GM23338 (cell line): ENCODE measurements at regions not wholly inside any gene's neighbourhood (a gene's known extent, or its start where the extent isn't known, plus 50 kb on each side); places are given as distances from the start of the nearest gene placed in this dataset.

Experiments used
- ATAC-seq: fragments of 200-7000 bp; cut with Tn5 transposase; 3 replicates; pipeline ENCODE4 v1.9.1; 2020
- DNase-seq: peaks from one replicate; pipeline ENCODE4 v3.0.0-alpha.2; 2015; ENCODE audit warnings: low spot score
- H2AFZ ChIP-seq: fragments of 200-600 bp; sonication (generic); 2 replicates; pipeline ENCODE4 v1.8.0; 2016; ENCODE audit warnings: antibody characterized with exemption, mild to moderate bottlenecking, moderate library complexity
- H3F3A ChIP-seq: fragments of 200-600 bp; sonication (generic); replicated peaks from 2 replicates; pipeline ENCODE4 v1.8.0; 2017; ENCODE audit warnings: antibody characterized with exemption, mixed run types, low read depth
- H3K27ac ChIP-seq: fragments of 200-600 bp; sonication (generic); 2 replicates; pipeline ENCODE4 v1.6.1; 2016; ENCODE audit warnings: low read depth
- H3K27me3 ChIP-seq: fragments of 200-600 bp; sonication (generic); 2 replicates; pipeline ENCODE4 v1.8.0; 2016; ENCODE audit warnings: mild to moderate bottlenecking, mixed run types, moderate library complexity; ENCODE audit not compliant: insufficient read depth
- H3K36me3 ChIP-seq: fragments of 200-600 bp; sonication (generic); 2 replicates; pipeline ENCODE4 v1.8.0; 2016; ENCODE audit warnings: mild to moderate bottlenecking; ENCODE audit not compliant: insufficient read depth
- H3K4me1 ChIP-seq: fragments of 200-600 bp; sonication (generic); 2 replicates; pipeline ENCODE4 v1.8.0; 2016; ENCODE audit warnings: mild to moderate bottlenecking, moderate library complexity; ENCODE audit not compliant: insufficient read depth
- H3K4me2 ChIP-seq: fragments of 200-600 bp; sonication (generic); 2 replicates; pipeline ENCODE4 v1.7.1; 2017; ENCODE audit warnings: mixed run types
- H3K4me3 ChIP-seq: fragments of 200-600 bp; sonication (generic); 2 replicates; pipeline ENCODE4 v1.6.1; 2016; ENCODE audit warnings: mixed run types
- H3K79me2 ChIP-seq: fragments of 200-600 bp; sonication (generic); replicated peaks from 2 replicates; pipeline ENCODE4 v1.8.0; 2017; ENCODE audit warnings: mild to moderate bottlenecking; ENCODE audit not compliant: insufficient read depth
- H3K9me2 ChIP-seq: fragments of 200-600 bp; sonication (generic); 2 replicates; pipeline ENCODE4 v1.8.0; 2017; ENCODE audit not compliant: insufficient read depth
- H4K20me1 ChIP-seq: fragments of 200-600 bp; sonication (generic); replicated peaks from 2 replicates; pipeline ENCODE4 v1.8.0; 2017; ENCODE audit warnings: mild to moderate bottlenecking; ENCODE audit not compliant: insufficient read depth
- H3K27ac Mint-ChIP-seq: 2 replicates; pipeline ENCODE4 v1.8.0; 2020; ENCODE audit warnings: inconsistent platforms, mild to moderate bottlenecking, moderate library complexity, mixed read lengths
- H3K27me3 Mint-ChIP-seq: 3 replicates; pipeline ENCODE4 v1.8.0; 2022; ENCODE audit warnings: low read depth, mild to moderate bottlenecking, moderate library complexity, mixed read lengths, inconsistent platforms; ENCODE audit not compliant: insufficient read depth, poor library complexity
- H3K36me3 Mint-ChIP-seq: 3 replicates; pipeline ENCODE4 v1.8.0; 2021; ENCODE audit warnings: low read depth, mild to moderate bottlenecking, inconsistent platforms, moderate library complexity, mixed read lengths
- H3K4me1 Mint-ChIP-seq: 3 replicates; pipeline ENCODE4 v1.8.0; 2020; ENCODE audit warnings: mild to moderate bottlenecking, inconsistent platforms, mixed read lengths
- H3K4me3 Mint-ChIP-seq: 3 replicates; pipeline ENCODE4 v1.8.0; 2021; ENCODE audit warnings: moderate library complexity, mild to moderate bottlenecking, inconsistent platforms, mixed read lengths
- H3K9me3 Mint-ChIP-seq: 3 replicates; pipeline ENCODE4 v1.8.0; 2020; ENCODE audit warnings: moderate library complexity, mild to moderate bottlenecking, inconsistent platforms, mixed read lengths
- CREB1 ChIP-seq: fragments of 250-450 bp; sonication (Bioruptor Pico); IDR thresholded peaks from 2 replicates; pipeline ENCODE4 v1.5.0; 2020; ENCODE audit warnings: low read depth, mild to moderate bottlenecking, moderate library complexity
- ETS1 ChIP-seq: IDR thresholded peaks from 2 replicates; pipeline ENCODE4 v1.6.1; 2016; ENCODE audit warnings: antibody characterized with exemption
- EZH2 ChIP-seq: fragments of 200-600 bp; sonication (generic); IDR thresholded peaks from one replicate; pipeline ENCODE4 v1.8.0; 2017; ENCODE audit warnings: antibody characterized with exemption, mild to moderate bottlenecking, low read depth; ENCODE audit not compliant: unreplicated experiment
- EZH2phosphoT487 ChIP-seq: fragments of 200-600 bp; sonication (generic); IDR thresholded peaks from one replicate; pipeline ENCODE4 v1.8.1; 2018; ENCODE audit warnings: antibody characterized with exemption; ENCODE audit not compliant: unreplicated experiment
- JUNB ChIP-seq: IDR thresholded peaks from one replicate; pipeline ENCODE4 v1.6.1; 2016; ENCODE audit warnings: antibody characterized with exemption; ENCODE audit not compliant: unreplicated experiment
- NANOG ChIP-seq: IDR thresholded peaks from 2 replicates; pipeline ENCODE4 v1.6.1; 2016; ENCODE audit warnings: antibody characterized with exemption, borderline replicate concordance
- POLR2AphosphoS5 ChIP-seq: IDR thresholded peaks from 2 replicates; pipeline ENCODE4 v1.6.1; 2016; ENCODE audit warnings: antibody characterized with exemption, low read depth
- STAT1 ChIP-seq: IDR thresholded peaks from one replicate; pipeline ENCODE4 v1.6.1; 2016; ENCODE audit warnings: antibody characterized with exemption; ENCODE audit not compliant: unreplicated experiment
- ZNF331 ChIP-seq: fragments of 250-450 bp; sonication (Bioruptor Pico); IDR thresholded peaks from 2 replicates; pipeline ENCODE4 v1.5.0; 2020; ENCODE audit warnings: low read depth, mild to moderate bottlenecking, moderate library complexity
- ZNF462 ChIP-seq: fragments of 250-450 bp; sonication (Bioruptor Pico); IDR thresholded peaks from 2 replicates; pipeline ENCODE4 v1.5.0; 2020; ENCODE audit warnings: mild to moderate bottlenecking, moderate library complexity
- TF ChIP-seq, protein P1 (sequence below), 2 experiments: fragments of 200-600 bp in 1 of 2; sonication (generic) in 1 of 2; conservative IDR thresholded peaks; 2 replicates each; pipeline versions ENCODE4 v1.5.1 to v1.6.1; 2016 to 2017; ENCODE audit warnings: antibody characterized with exemption in 2 of 2, low read depth in 2 of 2, mild to moderate bottlenecking in 2 of 2, moderate library complexity in 1 of 2
- TF ChIP-seq, protein P2 (sequence below): IDR thresholded peaks from one replicate; pipeline ENCODE4 v1.6.1; 2018; ENCODE audit warnings: antibody characterized with exemption; ENCODE audit not compliant: unreplicated experiment

- no peak for TF ChIP-seq ETS1
- no peak for TF ChIP-seq CREB1 (CRISPR knock-in tag)
- TF ChIP-seq, protein P1, sequence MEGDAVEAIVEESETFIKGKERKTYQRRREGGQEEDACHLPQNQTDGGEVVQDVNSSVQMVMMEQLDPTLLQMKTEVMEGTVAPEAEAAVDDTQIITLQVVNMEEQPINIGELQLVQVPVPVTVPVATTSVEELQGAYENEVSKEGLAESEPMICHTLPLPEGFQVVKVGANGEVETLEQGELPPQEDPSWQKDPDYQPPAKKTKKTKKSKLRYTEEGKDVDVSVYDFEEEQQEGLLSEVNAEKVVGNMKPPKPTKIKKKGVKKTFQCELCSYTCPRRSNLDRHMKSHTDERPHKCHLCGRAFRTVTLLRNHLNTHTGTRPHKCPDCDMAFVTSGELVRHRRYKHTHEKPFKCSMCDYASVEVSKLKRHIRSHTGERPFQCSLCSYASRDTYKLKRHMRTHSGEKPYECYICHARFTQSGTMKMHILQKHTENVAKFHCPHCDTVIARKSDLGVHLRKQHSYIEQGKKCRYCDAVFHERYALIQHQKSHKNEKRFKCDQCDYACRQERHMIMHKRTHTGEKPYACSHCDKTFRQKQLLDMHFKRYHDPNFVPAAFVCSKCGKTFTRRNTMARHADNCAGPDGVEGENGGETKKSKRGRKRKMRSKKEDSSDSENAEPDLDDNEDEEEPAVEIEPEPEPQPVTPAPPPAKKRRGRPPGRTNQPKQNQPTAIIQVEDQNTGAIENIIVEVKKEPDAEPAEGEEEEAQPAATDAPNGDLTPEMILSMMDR (conservative IDR thresholded peaks at IDR 0.05; ENCODE audit: low read depth in 2 of 2), result no peak
- no peak for TF ChIP-seq STAT1
- no peak for TF ChIP-seq POLR2AphosphoS5
- no peak for TF ChIP-seq EZH2
- TF ChIP-seq EZH2phosphoT487, result no peak
- TF ChIP-seq, protein P2, sequence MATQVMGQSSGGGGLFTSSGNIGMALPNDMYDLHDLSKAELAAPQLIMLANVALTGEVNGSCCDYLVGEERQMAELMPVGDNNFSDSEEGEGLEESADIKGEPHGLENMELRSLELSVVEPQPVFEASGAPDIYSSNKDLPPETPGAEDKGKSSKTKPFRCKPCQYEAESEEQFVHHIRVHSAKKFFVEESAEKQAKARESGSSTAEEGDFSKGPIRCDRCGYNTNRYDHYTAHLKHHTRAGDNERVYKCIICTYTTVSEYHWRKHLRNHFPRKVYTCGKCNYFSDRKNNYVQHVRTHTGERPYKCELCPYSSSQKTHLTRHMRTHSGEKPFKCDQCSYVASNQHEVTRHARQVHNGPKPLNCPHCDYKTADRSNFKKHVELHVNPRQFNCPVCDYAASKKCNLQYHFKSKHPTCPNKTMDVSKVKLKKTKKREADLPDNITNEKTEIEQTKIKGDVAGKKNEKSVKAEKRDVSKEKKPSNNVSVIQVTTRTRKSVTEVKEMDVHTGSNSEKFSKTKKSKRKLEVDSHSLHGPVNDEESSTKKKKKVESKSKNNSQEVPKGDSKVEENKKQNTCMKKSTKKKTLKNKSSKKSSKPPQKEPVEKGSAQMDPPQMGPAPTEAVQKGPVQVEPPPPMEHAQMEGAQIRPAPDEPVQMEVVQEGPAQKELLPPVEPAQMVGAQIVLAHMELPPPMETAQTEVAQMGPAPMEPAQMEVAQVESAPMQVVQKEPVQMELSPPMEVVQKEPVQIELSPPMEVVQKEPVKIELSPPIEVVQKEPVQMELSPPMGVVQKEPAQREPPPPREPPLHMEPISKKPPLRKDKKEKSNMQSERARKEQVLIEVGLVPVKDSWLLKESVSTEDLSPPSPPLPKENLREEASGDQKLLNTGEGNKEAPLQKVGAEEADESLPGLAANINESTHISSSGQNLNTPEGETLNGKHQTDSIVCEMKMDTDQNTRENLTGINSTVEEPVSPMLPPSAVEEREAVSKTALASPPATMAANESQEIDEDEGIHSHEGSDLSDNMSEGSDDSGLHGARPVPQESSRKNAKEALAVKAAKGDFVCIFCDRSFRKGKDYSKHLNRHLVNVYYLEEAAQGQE, result no peak
- TF ChIP-seq JUNB, result no peak
- no peak for TF ChIP-seq NANOG
- TF ChIP-seq ZNF462 (CRISPR knock-in tag), result no peak
- TF ChIP-seq ZNF331 (CRISPR knock-in tag), result no peak
- H3K4me3 ChIP-seq, result no peak overlapping the region
- no peak overlapping the region for H3K27ac ChIP-seq
- no peaks in the 10 kb centered on the region for H3K36me3 ChIP-seq
- H2AFZ ChIP-seq, result no peak overlapping the region
- Mint-ChIP-seq H3K36me3 (no peaks in the 10 kb centered on the region), H3K4me1 (peaks cover 12% of the 10 kb centered on the region; the same call in 2 of the 3 replicates), H3K4me3 (no peak overlapping the region), H3K27ac (no peak overlapping the region), H3K9me3 (no peaks in the 10 kb centered on the region), H3K27me3 (peaks cover 2% of the 10 kb centered on the region)
- DNase-seq, result no peak
- no peaks in the 10 kb centered on the region; the same call in 1 of the 2 replicates for H4K20me1 ChIP-seq
- no peaks in the 10 kb centered on the region for H3F3A ChIP-seq
- H3K9me2 ChIP-seq, result peaks cover 7% of the 10 kb centered on the region; the same call in 1 of the 2 replicates
- ATAC-seq, result no peak
- no peak overlapping the region for H3K4me2 ChIP-seq
- H3K4me1 ChIP-seq, result peaks cover 2% of the 10 kb centered on the region
- no peaks in the 10 kb centered on the region for H3K79me2 ChIP-seq
- H3K27me3 ChIP-seq, result no peaks in the 10 kb centered on the region
Observed at GRCh38 chr6:137700161-137700560, 166.9 kb upstream of the TNFAIP3 start.
